ENCODE measurements at regions not wholly inside any gene's neighbourhood (a gene's known extent, or its start where the extent isn't known, plus 50 kb on each side); places are given as distances from the start of the nearest gene placed in this dataset.

- no peaks in the 10 kb centered on the region for H3K23me2 ChIP-seq (ENCODE audit: low read depth, low read length)
- no peaks in the 10 kb centered on the region; a peak in 1 of 8 replicates for H3K36me3 ChIP-seq (ENCODE audit: control insufficient read depth in 2 of 4, insufficient read depth in 4 of 4, low read length in 3 of 4)
- CTCF ChIA-PET (ENCODE audit: partially characterized antibody): no interaction called here
- H3K79me1 ChIP-seq (ENCODE audit: low read depth, low read length): no peaks in the 10 kb centered on the region
- H3K4me1 ChIP-seq (replicated peaks in 1 of 4; ENCODE audit: control insufficient read depth in 3 of 4, insufficient read depth in 4 of 4, low read length in 3 of 4): no peaks in the 10 kb centered on the region
- H2BK5ac ChIP-seq (ENCODE audit: low read depth, low read length): no peak overlapping the region
- H3K4me2 ChIP-seq (ENCODE audit: insufficient read depth in 1 of 2, low read depth in 2 of 2, low read length in 2 of 2): no peak overlapping the region
- DNase-seq (ENCODE audit: low read depth in 1 of 2, low spot score in 2 of 2): no peak
- no peak overlapping the region for H2AFZ ChIP-seq (ENCODE audit: low read length)
- no peak overlapping the region for H3K23ac ChIP-seq (ENCODE audit: insufficient read length)
- H2AK5ac ChIP-seq (ENCODE audit: low read depth, low read length): no peak overlapping the region
- no peak overlapping the region for H2BK120ac ChIP-seq (replicated peaks; ENCODE audit: low read depth, low read length)
- no peak overlapping the region for H3K4ac ChIP-seq (replicated peaks; ENCODE audit: insufficient read length, low read depth, low read length)
- no peaks in the 10 kb centered on the region for H4K20me1 ChIP-seq (replicated peaks in 1 of 2; ENCODE audit: control insufficient read depth in 1 of 2, insufficient read depth in 2 of 2, low read length in 2 of 2)
- H3K9ac ChIP-seq (replicated peaks in 1 of 4; ENCODE audit: extremely low read depth in 1 of 4, low read depth in 3 of 4, low read length in 3 of 4): no peak overlapping the region
- no peak overlapping the region for H3K56ac ChIP-seq (replicated peaks; ENCODE audit: insufficient read length, low read depth, low read length)
- no peaks in the 10 kb centered on the region for H3K79me2 ChIP-seq (ENCODE audit: control insufficient read depth in 1 of 2, insufficient read depth in 2 of 2, low read length in 2 of 2)
- no peak overlapping the region for H3K4me3 ChIP-seq (ENCODE audit: extremely low read depth in 1 of 4, insufficient read depth in 2 of 4, low read depth in 3 of 4, low read length in 4 of 4)
- H2BK15ac ChIP-seq (ENCODE audit: low read length): no peak overlapping the region
- no peak overlapping the region for H3K27ac ChIP-seq (ENCODE audit: low read depth, low read length)
- H3K9me3 ChIP-seq (ENCODE audit: insufficient read depth in 2 of 2, low read depth in 1 of 2, low read length in 1 of 2): peaks cover 0 to 7% of the 10 kb centered on the region in 2 experiments; a peak in 1 of 4 replicates
- no peak overlapping the region for H4K5ac ChIP-seq (ENCODE audit: insufficient read length, low read depth, low read length)
- no peak overlapping the region for H2BK20ac ChIP-seq (ENCODE audit: low read length)
- H4K91ac ChIP-seq (replicated peaks; ENCODE audit: insufficient read length, low read length): no peak overlapping the region
- POLR2A ChIA-PET (ENCODE audit: partially characterized antibody): no interaction called here
- H3K18ac ChIP-seq (ENCODE audit: extremely low read depth, low read length): no peak overlapping the region
- no peak overlapping the region for H2BK12ac ChIP-seq (ENCODE audit: low read depth, low read length)
- no peak overlapping the region for H3K14ac ChIP-seq (ENCODE audit: insufficient read length)
- no peaks in the 10 kb centered on the region for H3K27me3 ChIP-seq (replicated peaks in 1 of 4; ENCODE audit: control insufficient read depth in 3 of 4, extremely low read depth in 1 of 4, insufficient read depth in 3 of 4, low read length in 3 of 4)
- FAIRE-seq: no peak
- H4K8ac ChIP-seq (ENCODE audit: extremely low read depth, insufficient read depth, low read length): no peak overlapping the region
- no peak for TF ChIP-seq CEBPB (IDR thresholded peaks at IDR 0.05; ENCODE audit: low read depth, low read length)
- TF ChIP-seq SRF (IDR thresholded peaks at IDR 0.05; ENCODE audit: low read depth, low read length): no peak
- no peak for TF ChIP-seq CTBP2 (IDR thresholded peaks at IDR 0.05; ENCODE audit: borderline replicate concordance, insufficient read depth, insufficient read length, low read length)
- no peak for TF ChIP-seq BACH1 (IDR thresholded peaks at IDR 0.05; ENCODE audit: low read length)
- TF ChIP-seq BCL11A (IDR thresholded peaks at IDR 0.05; ENCODE audit: low read depth in 2 of 2, low read length in 2 of 2): no peak
- TF ChIP-seq CBX8 (IDR thresholded peaks at IDR 0.05; ENCODE audit: borderline replicate concordance, low read depth, low read length): no peak
- TF ChIP-seq FOSL1 (IDR thresholded peaks at IDR 0.05; ENCODE audit: insufficient read depth, low read depth, low read length): no peak
- TF ChIP-seq RBBP5 (IDR thresholded peaks at IDR 0.05; ENCODE audit: borderline replicate concordance, low read depth, low read length): no peak
- no peak for TF ChIP-seq RFX5 (IDR thresholded peaks at IDR 0.05; ENCODE audit: borderline replicate concordance, low read depth, low read length)
- no peak for TF ChIP-seq SIX5 (IDR thresholded peaks at IDR 0.05; ENCODE audit: low read depth, low read length)
- TF ChIP-seq TAF7 (optimal IDR thresholded peaks at IDR 0.05; ENCODE audit: borderline replicate concordance, low read depth, low read length): no peak
These were observed 363.6 kb upstream of the GRM3 start for GRCh38 chr7:86280150-86280549.

Data from H1 (cell line).